NOMO-1 treated with dmso at 0.1 percent for 144 hours (cell line): ENCODE measurements at regions not wholly inside any gene's neighbourhood (a gene's known extent, or its start where the extent isn't known, plus 50 kb on each side); places are given as distances from the start of the nearest gene placed in this dataset.

Source experiments
- DNase-seq: peaks from one replicate; lab custom pipeline; 2025; ENCODE audit not compliant: unreplicated experiment; lab: John Stamatoyannopoulos, UW

DNA sequence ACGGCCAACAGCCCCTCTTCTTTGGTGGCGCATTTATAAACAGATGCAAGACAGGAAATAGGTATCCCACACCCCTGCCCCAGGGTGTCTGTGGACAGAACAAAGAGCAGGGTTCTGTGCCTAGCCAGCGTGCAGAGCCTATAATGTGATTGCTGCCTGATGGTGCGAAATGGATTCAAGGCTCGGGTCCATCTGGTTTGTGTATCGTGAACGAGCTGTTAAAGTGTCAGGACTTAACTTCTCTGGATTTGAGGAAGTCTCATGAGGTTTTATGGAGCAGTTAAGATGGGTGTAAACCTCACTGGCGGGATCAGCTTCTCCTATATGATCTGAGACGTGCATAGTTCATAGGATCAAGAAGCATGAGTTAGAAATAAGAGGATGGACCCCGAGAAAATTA lies 388.7 kb upstream of the TBX3 start:
- no peak for DNase-seq

DNA sequence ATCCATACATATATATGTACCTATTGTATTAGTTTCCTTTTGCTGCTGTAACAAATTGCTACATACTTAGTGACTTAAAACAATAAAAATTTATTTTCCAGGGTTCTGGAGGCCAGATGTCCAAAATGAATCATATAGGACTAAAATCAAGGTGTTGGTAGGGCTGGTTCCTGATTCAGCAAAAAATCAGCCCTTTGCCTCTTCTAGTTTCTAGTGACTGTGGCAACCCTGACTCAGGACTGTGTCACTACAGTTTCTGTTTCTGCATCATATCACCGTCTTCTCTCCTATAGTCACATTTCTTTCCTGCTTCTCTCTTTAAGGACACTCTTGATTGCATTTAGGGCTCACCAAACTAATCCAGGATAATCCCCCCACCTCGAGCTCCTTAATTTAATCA lies 386.3 kb upstream of the TBX3 start:
- DNase-seq = no peak

DNA sequence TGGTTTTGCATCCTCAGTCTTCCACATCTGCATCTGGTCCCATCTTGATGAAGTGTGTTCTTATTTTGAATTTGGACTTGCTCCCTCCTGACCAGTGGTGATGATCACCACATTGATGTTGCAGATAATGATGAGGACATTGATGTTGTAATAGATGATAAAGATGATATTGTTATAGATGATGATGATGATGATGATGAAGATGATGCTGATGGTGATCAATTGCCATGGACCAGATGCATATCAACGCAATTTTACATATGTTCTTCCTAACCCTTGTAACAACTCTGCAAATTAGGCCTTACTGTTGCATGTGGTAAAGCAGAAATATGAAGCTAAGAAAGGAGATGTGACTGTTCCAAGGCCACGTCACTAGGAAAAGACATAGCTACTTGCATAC lies 380.3 kb upstream of the TBX3 start:
- no peak for DNase-seq

DNA sequence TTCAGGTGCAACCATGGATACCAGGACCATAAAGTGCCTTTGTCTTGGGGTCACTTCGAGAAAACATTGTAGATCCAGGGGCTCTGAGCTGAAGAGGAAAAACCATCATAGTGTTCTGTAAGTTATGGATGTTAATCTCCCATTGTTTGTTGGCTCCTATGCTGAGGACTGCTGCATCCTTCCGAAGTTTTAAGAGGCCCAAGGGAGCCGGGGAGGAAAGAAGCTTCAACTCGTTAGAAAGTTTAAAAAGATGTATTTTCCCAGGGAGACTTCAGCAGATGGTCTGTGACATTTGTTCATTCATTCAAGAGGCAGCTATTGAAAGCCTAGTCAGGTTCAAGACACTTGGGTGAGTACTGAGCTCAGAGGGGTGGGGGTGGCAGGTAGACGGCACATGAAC lies 378.8 kb upstream of the TBX3 start:
- no peak for DNase-seq

DNA sequence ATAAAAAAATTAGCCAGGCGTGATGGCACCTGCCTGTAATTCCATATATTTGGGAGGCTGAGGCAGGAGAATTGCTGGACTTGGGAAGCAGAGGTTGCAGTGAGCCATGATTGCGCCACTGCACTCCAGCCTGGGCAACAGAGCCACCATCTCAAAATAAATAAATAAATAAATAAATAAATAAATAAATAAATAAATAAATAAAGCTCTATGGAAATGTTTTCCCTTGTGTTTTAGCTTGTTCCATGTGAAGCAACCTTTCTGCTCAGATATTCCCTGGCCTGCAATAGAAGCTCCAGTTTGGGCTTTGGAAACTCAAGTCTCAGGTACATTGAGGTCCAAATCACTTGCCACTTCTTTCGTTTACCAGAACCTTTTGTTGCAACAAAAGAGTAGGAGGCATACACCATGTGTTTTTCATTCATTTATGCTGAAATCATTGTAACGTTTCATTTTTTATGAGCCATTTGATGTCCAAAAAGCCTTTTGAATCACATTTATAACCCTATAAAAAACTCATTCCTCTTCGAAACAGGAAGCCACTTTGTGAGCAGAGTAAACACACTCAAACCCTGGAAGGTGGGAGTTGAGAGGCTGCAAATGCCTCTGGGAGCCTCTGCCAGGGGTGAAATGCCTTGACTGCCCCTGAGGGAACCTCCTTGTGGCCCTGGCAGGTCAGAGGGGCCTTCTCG lies 376.6 kb upstream of the TBX3 start:
- no peak for DNase-seq

DNA sequence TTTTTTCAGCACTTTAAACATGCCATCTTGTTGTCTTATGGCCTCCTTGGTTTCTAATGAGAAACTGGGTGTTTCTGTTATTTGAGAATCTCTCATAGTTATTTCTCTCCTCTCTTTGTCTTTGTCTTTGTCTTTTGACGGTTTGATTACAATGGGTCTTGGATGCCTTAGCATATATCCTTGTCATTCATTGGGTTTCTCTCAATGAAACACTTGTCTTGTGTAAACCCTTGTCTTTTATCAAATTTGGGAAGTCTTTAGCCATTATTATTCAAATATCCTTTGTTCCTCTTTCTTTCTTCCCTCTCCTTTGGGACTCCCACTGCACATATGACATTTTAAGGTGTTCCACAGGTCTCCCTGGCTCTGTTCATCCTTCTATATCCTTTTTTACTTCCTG lies 373.5 kb upstream of the TBX3 start:
- no peak for DNase-seq

DNA sequence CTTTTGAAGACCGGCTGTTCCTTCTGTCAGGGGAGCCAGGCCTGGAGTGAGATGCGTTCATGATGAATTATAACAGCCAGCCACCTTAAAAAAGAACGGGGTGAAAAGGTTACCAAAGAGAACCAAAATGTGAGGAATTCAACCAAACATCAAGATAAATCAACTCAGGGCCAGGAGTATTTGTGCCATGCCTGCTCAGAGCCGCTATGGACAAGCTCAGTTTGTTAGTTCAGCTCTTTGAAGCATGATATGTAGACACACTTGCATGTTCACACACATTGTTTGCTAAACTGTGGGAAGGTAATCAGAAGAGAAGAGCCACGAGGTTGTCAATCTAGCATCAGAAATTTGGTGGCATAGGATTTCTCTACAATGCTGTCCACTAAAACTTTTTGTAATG lies 367.4 kb upstream of the TBX3 start:
- DNase-seq = no peak

DNA sequence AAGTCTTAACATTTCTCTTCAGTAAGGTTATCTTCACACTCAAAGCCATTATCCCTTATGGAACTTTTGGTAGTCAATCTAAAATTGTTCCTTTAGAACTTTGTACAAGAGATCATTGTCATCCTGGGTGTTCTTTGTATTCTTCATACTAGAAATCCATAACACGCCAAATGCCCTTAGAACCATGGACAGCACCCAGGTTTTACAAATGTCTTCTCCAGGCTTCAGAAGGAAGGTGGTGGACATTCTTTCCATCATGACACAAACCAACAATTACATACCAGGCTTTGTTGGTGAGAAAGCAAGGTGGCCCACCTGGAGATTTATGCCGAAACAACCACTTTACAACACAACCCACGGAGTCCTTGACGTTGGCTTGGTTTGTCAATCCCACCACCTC lies 365.6 kb upstream of the TBX3 start:
- no peak for DNase-seq

DNA sequence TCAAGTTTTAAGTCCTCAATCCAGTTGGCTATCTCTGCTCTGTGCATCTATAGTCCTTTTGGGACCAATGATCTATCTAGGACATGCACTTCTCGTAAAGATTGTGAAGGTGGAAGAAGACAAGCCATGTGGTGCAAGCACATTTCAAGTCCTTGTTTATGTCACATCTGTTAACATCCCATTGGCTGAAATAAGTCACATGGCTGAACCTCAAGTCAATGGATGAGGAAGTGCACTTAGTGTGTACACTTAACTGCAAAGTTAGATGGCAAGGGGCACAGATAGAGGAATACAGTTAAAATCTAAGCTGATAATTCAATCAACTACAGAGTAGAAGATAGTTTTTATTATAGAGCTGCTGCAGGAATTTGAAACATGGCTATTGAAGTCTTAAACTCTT lies 362.8 kb upstream of the TBX3 start:
- no peak for DNase-seq

DNA sequence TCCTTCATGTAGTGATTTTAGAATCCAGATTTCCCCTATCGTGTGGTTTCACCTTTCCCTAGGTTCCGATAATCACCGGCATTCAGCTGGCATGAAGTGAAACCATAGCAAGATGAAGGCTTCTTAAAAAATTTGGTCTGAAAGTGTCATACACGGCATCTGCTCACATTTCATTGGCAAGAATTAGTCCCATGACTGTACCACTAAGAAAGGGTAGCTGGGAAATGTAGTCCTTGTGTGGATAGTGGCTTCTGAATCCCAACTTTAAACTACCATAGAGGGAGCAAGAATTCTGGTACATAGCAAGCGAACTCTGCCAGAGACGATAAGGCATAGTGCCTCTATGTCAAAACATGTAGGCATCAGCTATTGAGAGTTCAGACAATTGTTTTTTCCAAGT lies 360.1 kb upstream of the TBX3 start:
- no peak for DNase-seq

DNA sequence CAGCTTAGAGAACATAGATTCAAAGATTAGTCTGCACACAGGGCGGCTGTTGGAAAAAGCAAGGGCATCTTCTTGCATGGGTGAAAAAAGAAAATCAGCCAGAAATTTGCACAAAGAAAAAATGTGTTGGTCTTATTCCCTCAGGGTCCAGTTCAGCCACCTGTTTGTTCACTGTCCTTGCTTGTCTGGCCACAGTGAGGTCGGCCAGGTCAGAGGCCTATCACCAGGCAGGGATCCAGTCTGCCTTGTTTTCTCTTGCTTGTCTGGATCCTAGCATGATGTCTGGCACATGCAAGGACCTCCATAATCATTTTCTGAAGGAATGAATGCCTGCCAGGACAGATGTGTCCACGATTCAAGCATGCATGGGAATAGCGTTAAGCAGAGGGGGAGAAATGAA lies 359.1 kb upstream of the TBX3 start:
- no peak for DNase-seq

DNA sequence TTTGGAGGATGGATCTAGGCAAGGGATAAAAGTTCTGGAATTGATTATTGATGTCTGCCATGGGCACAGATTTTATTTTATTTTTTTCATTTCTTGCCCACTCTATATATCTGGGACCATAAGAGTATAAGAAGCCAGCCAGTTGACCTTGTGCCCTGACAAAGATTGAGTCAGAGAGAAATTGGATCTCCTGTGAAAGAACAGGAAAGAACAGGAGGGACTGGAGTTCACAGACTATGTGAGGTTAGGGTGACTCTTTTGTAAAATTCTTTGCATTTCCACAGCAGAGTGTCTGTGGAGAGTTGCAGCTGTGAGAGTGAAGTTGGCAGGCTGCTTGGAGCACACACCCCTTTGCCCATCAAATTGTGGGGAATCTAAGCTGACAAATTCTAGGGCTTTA lies 358.4 kb upstream of the TBX3 start:
- no peak for DNase-seq

DNA sequence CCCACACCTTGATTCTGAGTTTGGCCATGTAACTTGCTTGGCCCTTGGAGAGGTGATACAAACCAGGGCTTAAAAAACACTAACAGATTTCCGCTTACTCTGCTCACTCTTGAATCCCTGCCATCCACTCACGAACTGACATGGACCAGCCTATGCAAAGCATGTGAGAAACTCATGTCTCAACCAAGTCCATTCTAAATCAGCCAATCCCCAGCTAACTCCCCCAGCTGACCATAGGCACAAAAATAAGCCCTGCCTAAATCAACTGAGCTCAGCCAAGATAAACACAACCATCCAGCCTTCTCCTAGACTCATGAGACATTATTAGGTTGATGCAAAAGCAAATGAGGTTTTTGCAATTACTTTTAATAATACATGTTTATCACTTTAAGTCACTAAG lies 353.9 kb upstream of the TBX3 start:
- DNase-seq = no peak

DNA sequence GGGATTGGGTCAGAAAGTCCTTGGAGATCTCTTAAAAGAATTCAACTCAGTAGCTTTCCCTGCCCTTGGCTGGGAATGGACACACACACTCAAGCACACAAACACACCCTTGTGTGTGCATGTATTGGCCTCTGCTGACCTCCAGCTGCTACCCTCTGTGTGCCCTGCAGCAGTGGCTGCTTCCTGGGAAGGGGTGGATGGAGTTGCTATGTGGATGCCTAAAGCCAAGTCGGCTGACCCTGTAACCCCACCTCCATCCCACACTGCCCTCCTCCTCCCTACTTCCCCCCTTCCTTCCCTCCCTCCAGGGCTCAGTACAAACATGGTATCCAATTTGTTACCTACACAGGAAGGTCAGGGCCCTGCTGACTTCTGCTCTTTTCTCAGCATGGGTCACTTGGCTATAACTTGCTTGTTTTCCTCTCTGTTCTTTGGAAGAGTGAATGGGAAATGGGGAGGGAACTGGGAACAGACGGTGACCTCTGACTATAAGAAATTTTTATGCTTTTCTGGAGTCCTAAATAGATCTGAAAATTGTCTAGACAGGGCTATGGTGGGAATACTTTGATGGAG lies 351.6 kb upstream of the TBX3 start:
- DNase-seq = no peak

DNA sequence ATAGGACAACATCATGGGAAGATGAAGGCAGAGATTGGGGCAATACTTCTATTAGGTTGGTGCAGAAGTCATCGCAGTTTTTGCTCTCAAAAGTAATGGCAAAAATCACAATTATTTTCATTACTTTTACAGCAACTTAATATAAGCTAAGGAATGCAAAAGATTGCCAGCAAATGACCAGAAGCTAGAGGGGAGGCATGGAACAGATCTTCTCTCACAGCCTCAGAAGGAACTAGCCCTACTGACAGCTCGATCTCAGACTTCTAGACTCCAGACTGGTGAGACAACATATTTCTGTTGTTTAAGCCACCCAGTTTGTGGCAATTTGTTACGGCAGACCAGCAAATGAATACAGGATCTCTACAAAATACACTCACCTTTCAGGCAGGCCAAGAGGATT lies 348.5 kb upstream of the TBX3 start:
- no peak for DNase-seq

DNA sequence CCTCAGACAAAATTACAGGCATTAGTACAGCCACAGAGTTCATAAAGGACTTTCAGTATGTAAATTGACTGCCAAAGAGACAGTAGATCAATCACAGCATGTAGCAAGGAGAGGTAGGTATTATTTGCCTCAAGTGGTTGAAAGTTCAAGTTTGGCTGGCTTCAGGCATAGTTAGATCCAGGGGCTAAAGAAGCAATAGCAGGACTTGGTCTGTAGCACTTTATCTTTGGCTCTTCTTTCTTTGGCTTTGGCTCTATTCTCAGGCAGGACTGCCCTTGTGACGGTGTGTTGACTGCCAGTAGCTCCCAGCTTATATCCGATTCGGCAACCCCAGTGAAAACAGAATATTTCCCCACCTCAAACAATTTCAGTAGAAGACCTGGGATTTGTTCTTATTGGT lies 346.0 kb upstream of the TBX3 start:
- no peak for DNase-seq

DNA sequence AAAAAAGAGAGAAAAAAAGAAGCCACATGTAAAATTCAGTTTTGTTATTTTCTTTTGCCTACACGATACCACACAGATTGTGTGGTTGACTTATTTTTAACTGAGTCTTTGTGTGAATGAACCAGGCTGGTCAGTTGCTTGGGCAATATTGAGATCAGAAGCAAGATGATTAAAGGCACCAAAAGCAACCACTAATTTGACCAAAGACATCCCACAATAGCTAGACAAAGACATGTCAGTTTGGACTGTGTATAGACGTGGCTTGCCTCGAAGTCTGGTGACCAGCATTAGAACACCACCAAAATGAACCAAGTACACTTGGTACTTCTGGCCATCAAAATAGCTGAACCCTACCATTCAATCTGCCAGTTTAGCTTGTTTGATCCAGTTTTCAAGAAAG lies 340.6 kb upstream of the TBX3 start:
- no peak for DNase-seq

DNA sequence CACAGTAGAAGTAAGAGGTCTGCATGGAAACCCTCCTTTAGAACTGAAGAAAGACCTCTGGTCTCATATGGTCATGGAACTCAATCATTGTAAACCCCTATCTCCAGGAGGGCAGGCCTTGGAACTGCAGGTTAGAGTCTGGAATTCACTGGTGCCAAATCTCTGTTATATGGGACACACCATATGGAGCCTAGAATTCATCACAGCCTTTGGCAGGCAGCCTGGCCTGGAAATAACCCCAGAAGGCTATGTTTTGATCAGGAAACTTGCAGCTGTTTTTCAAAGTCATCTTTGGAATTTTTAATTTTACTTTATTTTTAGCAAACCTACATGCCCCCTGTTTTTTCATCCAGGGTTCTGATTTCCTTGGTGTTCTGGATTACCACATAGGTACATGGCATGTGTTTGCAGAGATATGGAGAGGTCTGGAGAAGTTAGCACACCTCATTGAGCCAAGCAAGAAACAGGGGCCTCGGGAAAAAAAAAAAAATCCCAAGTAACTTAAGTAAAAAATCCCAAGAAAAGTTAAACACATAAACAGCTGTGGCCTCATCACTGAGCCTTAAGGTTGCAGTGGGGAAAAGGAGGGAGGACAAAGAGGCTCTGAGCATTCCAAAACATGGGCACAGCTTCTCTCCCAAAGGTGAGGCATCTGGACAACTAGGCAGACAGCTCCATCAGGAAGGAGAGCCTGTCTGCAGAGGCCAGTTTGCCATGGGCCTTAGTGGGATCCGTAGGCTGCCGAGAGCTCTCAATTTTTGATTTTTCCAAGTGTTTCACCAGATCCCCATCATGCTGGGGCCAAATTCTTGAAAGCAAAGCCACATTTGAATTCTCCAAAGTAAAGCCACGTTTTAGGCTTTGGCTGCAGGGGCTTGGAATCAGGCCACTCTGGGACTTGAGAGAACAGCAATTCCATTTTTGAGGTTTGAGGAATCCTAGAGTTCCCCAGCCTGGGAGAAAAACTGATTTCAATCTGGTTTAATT lies 339.6 kb upstream of the TBX3 start:
- no peak for DNase-seq

DNA sequence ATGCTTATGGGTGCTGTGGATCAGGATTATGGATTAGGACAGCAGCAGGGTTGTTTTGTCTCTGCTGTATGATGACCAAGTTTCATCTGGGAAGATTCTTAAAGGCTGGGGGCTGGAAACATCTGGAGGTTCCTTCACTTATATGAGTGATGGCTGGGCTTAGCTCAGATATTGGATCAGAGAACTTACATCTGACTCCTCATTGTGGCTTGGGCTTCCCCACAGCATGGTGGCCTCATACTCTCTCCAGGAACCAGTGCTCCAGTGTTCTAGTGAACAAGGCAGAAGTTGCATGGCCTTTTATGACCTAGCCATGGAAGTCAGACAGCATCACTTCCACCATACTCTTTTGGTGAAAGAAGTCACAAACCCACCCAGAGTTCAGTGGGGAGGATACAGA lies 336.1 kb upstream of the TBX3 start:
- DNase-seq = no peak

DNA sequence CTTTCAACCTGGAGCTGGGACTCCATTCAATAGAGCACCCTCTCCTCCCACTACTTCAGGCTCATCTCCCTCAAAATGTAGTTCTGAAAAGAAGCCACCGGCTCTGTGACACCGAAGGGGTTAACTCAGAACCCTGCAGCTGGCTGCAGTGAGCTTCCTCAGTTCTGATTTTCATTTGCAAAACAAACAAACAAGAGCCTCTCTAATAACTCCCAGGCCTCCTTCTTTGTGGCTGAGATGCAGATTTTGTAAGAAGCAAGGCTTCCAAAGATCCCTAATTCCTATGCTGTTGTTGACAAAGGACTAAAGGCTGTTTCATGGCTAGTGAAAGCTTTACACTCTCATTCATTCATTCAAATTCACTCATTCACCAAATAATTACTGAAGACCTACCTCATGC lies 333.4 kb upstream of the TBX3 start:
- DNase-seq = no peak

DNA sequence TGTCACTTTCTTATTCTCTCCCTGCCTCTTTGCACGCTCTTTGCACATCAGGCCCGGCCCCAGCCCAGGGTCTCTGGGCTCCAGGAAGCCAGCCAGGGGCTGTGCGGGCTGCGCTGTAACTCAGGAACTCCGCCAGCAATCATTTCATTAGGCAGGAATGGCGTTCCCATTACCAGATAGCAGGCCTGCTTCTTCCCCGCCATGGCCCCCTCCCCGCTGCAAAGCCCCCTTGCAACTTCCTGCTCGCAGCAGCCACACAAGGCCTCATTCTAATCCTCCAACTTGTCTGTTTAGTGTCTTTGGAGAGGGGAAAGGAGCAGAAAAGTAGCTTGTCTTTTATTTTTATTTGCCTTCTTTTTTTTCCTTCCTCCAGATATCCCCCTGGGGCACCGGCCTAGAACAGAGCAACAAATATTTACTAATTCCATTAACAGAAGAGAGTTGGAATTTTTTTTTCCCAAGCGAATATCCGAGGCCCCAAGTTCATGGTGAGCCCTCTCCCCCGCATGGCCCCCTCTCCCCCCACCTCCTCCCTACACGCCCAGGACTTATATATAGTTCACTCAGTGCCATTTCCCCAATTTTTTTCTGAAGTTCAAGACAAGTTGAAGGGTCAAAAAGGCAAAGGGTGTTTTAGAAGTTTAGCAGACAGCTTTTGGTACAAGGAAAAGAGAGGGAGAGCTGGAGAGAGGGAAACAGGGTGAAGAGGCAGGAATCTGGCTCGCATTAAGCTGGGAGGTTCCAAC lies 329.4 kb upstream of the TBX3 start:
- no peak for DNase-seq

DNA sequence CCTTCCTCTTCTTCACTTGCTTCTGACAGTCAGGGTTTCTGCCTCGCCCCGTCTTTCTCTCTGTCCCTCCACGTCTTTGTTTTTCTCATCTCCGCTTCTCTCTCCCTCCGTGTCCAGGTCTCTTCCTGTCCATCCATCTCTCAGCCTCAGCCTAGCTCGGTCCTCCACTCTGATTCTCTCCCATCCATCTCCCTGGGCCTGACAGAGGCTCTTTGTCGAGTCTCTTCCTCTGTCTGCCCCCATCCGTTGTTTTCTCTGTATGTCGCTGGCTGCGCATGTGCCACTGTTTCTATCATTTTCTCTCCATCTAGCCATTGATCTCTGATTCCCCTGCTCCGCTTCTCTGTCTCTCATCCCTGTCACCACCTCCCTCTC lies 328.9 kb upstream of the TBX3 start:
- DNase-seq = no peak
